CD4-positive, alpha-beta T cell treated with Interferon alpha-2 for 1 hour (primary cell): ENCODE measurements at regions not wholly inside any gene's neighbourhood (a gene's known extent, or its start where the extent isn't known, plus 50 kb on each side); places are given as distances from the start of the nearest gene placed in this dataset.
"Not testable (repeated sequence)": the region's sequence is repeated elsewhere in the genome, so short reads cannot be mapped to it uniquely, and the experiment has no call there.

ENCODE experiments used
- DNase-seq, 2 donors: peaks; one replicate each; pipeline ENCODE4 v3.0.0-alpha.2; 2020 to 2022

- no peak for DNase-seq
Measured at GRCh38 chr3:11898611-11899325, 52.1 kb upstream of the TAMM41 start.

DNA sequence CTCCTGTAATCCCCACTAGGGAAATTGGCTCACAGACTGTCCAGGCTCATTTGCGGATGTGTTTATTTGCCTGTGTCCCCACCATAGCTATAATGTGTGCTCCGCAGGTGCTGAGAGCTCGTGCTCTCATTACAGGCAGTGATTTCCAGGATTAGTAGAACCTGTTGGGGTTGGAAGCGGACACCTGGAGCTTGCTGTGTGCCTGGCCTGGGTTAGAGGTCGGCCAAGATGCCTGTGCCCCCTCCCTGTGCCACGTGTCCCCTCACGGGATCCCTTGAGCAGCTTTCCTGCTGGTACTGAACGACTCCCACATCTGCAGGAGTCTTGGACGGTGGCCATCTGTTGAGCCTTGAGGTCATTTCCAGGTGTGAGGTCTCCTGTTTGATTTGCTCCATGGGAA is 52.7 kb upstream of the TAMM41 start:
- not testable (repeated sequence) for DNase-seq

GRCh38 chr3:11899826-11900225 is 53.1 kb upstream of the TAMM41 start:
- no peak for DNase-seq

GRCh38 chr3:11900824-11901223 is 54.1 kb upstream of the TAMM41 start:
- no peak for DNase-seq

DNA sequence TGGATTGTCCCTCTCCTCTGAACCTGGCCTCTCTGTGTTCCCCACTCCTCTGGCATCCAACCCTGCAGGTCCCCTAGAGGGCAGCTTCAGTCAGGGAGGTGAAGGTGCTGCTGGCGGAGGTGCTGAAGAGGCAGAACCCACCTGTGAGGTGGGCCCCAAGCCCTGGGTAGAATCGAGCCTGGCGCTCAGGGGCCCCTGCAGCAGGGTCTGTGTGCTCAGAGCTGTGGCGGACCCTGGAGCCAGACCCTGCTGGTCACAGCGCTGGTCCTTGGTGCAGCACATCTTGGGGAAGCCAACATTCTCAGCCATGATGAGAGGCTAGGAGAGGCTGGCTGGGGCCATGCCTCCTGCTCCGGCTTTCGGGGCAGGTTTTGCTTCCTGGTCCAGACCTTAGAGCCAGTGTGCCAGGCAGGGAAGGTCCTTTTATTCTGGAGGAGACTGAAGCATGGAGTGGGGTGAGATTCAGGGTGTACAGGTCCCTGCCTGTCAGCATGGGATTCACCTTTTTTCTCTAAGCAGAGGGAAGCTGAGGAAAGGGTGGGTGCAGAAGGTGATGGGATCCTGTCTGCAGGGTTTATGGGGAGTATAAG is 54.7 kb upstream of the TAMM41 start:
- no peak for DNase-seq

DNA sequence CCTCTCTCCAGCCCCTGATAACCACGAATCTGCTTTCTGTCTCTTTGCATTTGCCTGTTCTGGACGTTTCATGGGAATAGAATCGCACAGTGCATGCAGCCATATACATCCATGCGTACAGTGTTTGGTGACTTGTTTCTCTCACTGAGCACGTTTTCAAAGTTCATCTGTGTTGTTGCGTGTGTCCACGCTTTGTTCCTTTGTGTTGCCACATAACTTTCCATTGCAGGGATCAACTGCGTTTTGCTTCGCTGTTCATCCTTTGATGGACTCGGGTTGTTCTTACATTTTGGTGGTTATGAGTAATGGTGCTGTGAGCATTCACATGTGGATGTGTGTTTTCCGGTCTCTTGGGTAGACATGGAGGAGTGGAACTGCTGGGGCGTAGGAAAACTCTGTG is 56.4 kb upstream of the TAMM41 start:
- DNase-seq: no peak

- DNase-seq: no peak
Measured at GRCh38 chr3:11903447-11903846, 56.8 kb upstream of the TAMM41 start.

DNA sequence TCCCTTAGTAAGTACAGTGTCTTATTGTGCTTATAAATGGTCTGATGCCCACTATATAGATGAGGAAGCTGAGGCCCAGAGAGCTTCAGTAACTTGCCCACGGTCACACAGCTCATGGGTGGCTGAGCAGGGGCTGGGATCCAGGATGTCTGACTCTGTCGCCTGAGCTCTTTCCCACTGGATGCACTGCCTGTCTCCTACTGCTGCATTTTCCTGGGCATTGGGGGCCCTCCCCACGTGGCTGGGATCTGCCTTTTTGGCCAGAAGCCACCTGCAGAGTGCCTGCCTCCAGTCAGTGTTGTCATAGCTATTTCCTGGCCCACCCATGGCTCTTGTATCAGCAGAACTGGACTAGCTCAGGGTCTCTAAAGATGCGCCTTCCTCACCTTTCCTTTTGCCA is 57.5 kb upstream of the TAMM41 start:
- no peak for DNase-seq

GRCh38 chr3:11906407-11906806 is 59.7 kb upstream of the TAMM41 start:
- no peak for DNase-seq

GRCh38 chr3:11907667-11908660 is 61.3 kb upstream of the TAMM41 start:
- DNase-seq: no peak

GRCh38 chr3:11908981-11909698 is 62.5 kb upstream of the TAMM41 start:
- peak in 1 of 2 donors; percentile 54 for DNase-seq

DNA sequence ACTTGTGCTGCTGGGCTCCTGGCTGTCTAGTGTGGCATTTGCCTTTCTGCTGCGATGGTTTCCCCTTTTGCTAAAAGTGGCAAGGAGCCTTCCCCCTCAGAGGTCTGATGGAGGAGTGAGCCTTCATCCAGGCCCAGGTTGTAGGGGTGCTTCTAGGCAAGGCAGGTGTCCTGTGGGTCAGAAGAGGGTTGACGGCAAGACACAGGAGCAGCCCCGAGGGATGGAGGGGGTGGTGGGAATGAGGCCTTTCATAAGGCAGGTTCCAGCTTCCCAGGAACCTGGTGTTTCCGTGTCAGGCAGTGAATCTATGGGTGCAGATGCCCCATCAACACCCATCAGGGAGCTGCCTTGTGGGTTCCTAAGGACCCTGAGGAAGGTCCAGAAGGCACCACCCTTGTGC is 63.0 kb upstream of the TAMM41 start:
- no peak for DNase-seq

- DNase-seq: not testable (repeated sequence)
Measured at GRCh38 chr3:11910216-11910930, 63.7 kb upstream of the TAMM41 start.

DNA sequence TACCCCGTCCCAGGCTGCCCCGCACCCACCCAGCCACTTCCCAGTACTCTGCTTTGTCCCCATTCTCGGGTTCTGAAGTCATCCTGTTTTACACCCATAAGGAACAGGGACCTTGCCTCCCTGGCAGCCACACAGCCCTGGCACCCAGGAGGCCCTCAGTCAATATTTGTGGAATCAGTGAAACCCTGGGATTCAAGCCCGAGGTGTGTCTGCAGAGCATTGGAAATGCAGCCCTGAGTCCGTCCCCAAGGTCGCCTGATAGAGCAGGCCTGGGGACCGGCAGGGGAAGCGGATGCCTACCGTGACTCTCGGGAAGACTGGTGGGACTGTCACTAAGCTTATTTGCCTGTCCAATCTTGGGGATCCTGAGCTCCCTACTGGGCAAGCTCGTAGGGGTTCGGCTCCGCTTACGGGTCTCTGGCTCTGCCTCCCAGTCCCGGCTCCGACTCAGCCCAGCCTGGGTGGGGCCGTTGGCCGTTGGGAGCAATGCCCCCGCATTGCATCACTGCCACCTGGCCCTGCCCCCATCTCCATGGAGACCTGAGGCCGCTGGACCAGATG is 64.4 kb upstream of the TAMM41 start:
- no peak for DNase-seq

DNA sequence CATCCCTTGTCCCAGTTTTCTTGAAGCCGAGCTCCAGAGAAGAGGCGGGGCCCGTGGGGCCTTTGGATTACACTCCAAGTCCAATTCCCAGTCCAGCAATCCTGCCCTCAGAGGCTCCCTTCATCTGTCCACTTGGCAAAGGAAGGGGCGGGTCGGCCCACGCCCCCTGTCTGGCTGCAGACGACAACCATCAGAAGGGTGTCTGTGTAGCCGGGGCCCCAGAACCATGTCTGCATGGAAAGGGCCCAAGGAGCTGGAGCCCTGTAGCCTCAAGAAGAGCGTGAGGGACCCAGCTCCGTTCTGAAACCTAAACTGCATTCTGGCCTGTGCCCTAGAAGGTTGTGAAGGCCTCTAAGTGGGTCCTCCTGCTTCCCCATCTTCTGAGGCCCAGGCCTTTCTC is 65.2 kb upstream of the TAMM41 start:
- DNase-seq: not testable (repeated sequence)

- DNase-seq: no peak
Measured at GRCh38 chr3:11913316-11913715, 66.6 kb upstream of the TAMM41 start.

- DNase-seq: no peak
Measured at GRCh38 chr3:11914041-11914440, 67.4 kb upstream of the TAMM41 start.

GRCh38 chr3:11914651-11915050 is 68.0 kb upstream of the TAMM41 start:
- no peak for DNase-seq

DNA sequence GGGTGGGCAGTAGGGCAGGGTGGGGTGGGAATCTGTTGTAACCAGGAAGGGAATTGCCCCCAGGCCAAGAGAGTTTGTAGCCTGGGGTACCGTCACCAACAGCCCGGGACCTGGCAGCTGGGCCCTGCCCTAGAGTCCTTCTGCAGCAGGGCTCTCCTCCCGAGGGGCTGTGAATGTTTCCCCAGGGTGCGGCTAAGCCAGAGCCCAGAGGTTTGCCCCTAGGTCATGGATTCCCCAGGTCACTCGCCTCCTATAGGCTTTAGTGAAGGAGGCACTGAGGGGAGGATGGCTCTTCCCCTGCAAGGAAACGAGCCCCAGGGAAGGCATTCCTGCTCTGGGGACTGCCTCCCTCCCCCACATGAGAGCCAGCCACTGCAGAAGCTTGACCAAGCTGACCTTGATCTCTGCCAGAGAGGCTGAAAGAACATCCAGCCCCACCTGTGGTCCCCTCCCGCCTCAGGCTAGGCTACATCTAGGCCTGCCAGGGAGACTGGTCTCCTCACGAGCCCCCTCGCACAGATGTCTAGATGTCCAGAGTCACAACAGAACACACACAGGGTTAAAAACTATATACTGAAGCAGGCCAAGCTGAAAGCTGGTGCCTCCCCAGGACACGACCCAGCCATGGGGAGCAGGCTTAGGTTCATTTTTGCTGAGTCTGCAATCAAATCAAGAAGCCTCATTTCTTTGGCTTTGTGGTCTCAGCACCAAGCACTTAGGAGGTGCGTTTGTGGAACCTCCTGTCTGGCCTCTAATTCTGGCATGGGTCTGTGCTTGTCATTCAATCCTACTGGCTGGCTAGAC is 69.1 kb upstream of the TAMM41 start:
- no peak for DNase-seq

DNA sequence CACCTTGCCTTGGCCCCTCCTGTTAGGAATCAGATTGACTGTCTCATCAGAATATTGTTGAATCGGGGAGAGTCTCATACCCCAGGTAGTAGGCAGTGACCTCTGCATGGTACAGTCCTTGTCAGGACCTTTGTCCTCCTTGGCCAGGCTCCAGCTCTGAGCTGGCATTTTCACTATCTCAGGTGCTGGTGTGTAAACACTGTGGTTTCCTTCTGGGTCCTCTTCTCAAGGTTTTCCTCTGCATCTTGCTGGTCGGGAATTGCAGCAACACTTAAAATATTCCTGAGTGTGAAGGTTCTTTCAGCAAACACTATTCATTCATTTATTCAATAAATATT is 69.7 kb upstream of the TAMM41 start:
- not testable (repeated sequence) for DNase-seq

DNA sequence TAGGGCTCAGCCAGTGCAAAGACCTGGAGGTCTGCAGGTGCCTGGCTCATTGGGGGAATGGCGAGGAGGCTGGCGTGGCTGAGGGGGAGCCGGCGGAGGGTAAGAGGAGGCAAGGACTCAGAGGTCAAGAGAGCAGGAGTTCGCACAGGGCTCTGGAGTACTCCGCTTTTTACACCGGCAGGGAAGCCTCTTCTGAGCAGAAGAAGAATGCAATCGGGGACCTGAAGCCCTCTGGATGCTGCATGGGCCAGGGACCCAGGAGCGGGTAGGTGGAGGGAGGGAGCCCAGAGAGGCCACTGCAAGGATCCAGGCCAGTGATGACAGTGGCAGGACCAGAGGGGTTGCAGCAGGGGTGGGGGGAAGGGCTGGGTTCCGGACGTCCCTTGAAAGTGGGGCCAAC is 70.4 kb upstream of the TAMM41 start:
- DNase-seq: no peak
